Erythroblast (primary cell): ENCODE measurements at regions not wholly inside any gene's neighbourhood (a gene's known extent, or its start where the extent isn't known, plus 50 kb on each side); places are given as distances from the start of the nearest gene placed in this dataset.

ENCODE experiments used
- DNase-seq, 2 experiments: peaks; one replicate each; lab custom pipeline; 2025; lab: John Stamatoyannopoulos, UW
- GATA1 ChIP-seq: IDR thresholded peaks from 2 replicates; pipeline ENCODE4 v1.6.1; 2011; ENCODE audit warnings: low read depth, mild to moderate bottlenecking, control low read depth, low read length, moderate library complexity
- POLR2A ChIP-seq: IDR thresholded peaks from 2 replicates; pipeline ENCODE4 v1.6.1; 2011; ENCODE audit warnings: mild to moderate bottlenecking, low read length

DNA sequence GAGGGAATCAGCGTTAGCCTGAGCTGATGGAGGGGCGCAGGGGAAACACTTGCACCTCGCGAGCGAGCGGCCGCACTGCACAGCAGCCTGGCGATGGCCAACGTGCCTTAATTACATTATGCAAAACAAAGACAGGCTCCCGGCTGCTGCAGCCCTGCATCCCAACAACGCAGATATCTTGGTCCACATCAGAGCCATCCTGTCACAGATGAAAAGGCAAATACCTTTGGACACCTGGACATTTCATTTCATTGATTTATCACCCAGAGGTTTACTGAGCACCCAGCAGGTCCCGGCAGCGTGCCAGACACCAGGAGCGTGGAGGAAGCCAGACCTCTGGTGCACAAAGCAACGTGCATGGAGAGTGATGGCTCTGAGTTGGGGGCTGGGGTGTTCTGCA, 843.0 kb downstream of the TBC1D22A start:
- no peak for DNase-seq
- no peak for TF ChIP-seq POLR2A
- TF ChIP-seq GATA1, result no peak

DNA sequence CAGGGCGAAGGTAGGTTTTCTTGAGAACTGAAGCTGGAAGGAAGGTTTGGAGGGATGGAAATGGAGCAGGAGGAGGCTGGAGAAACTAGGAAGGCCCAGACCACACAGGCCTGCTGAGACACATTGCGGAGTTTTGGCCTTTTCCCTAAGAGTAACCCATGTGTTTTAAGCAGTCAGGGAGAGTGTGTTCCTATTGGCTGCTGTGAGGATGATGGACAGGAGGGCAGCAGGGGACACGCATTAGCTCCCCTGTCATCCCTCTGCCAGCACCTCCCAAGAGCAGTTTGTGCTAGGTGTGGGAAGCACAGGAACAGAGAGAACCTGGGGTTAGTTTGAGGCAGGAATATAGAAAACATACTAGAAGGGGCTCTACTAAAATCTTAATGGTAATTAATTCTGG, 842.1 kb downstream of the TBC1D22A start:
- DNase-seq, result no peak
- TF ChIP-seq GATA1 (no peak), POLR2A (no peak)

DNA sequence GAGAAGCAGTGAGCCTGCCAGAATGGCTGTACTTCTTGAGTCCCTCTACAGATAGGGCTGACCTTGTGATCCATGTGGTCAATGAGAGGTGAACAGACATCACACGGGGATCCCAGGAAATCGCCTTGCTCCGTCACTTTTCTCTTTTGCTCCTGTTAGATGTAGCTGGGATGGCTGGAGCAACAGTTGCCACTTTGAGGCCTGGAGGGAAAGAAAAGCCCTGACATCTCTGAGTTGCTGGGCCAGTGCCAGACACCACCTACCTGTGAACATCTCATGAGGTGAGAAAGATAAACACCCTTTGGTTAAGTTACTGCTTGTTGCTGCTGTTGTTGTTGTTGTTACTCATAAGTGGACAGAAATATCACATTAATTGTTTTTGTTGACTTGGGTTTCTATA, 840.3 kb downstream of the TBC1D22A start:
- DNase-seq, result no peak
- TF ChIP-seq GATA1, result no peak

DNA sequence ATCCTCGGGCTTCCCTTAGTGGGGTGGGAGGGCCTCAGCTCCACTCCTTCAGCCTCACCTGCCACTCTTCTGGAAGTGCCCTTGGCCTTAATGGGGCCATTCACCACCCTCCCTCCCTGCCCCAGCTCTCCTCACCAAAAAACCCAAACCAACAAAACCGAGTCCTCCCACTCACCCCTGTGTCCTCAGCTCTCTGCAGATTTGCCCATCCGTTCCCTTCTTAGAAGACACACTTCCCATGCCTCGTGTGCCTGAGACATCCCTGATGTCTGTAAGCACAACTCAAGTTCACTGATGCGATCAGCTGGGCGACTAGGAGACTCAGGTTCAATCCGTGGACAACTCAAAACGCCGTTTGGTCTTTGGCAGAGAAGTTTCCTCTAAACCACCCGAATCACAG, 839.2 kb downstream of the TBC1D22A start:
- TF ChIP-seq GATA1, result no peak
- no peak for TF ChIP-seq POLR2A

DNA sequence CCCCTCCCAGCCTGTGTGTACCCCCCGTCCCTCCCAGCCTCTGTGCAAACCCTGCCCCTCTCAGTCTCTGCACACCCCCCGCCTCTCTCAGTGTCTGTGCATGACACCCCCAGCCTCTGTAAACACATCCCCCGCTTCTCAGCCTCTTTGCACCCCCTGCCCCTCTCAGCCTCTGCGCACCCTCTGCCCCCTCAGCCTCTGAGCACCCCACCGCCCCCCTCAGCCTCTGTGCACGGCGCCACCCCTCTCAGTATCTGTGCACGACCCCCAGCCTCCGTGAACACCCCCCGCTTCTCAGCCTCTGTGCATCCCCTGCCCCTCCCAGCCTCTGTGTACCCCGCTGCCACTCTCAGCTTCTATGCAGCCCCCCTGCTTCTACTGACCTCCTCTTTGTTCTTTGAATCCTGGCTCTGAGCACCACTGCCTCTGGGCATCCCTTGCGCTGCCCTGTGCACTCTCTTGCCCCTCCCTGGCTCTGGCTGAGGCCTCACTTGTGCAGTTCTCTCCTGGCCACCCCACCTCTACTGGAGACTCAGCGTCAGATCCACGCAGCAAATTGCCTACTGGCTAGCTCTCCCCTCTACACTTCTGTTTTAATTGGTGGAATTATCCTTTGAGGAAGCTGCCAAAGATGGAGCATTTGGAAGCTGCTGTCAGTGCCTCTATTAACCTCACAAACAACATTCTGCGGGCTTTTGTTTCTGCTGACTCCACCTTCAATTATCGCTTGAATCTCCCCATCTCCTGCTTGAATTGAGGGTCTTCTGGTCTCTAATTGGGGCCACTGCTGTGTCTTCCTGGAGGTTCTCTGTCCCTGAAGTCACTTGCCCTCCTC, 838.6 kb downstream of the TBC1D22A start:
- no peak for DNase-seq

More for the DNA sequence above, 839.2 kb downstream of the TBC1D22A start:
- no peak for DNase-seq

DNA sequence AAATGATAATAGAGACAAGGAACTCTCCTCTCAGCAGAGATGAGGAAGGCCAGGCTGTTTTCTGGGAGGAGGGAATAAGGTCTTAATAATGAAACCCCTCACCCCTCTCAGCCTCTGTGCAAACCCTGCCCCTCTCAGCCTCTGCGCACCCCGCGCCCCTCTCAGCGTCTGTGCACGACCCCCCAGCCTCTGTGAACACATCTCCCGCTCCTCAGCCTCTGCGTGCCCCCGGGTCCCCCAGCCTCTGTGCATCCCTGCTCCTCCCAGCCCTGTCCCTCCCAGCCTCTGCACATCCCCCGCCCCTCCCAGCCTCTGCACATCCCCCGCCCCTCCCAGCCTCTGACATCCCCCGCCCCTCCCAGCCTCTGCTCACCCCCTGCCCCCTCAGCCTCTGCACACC, 837.8 kb downstream of the TBC1D22A start:
- no peak for DNase-seq
- TF ChIP-seq POLR2A, result no peak
- TF ChIP-seq GATA1, result no peak

More for the DNA sequence above, 838.6 kb downstream of the TBC1D22A start:
- TF ChIP-seq POLR2A, result no peak
- no peak for TF ChIP-seq GATA1

DNA sequence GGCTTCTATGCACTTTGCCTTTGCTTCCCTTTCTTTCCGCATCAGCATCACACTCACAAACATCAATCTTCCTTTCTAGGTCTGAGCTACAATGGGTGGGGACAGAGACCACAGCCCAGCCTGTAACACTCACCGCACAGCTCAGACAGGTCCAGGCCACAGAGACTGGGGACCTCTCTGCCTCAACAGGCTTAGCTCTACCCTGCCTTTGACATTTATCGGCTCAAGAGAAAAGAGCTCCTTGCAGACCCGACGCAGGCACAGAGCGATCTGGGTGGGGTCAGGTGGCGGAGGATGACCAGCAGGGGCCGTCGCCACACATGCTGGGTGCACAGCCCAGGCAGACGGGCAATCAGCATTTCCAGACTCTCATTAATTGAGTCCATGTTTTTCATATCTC, 837.3 kb downstream of the TBC1D22A start:
- no peak for TF ChIP-seq POLR2A
- TF ChIP-seq GATA1, result no peak
- no peak for DNase-seq

DNA sequence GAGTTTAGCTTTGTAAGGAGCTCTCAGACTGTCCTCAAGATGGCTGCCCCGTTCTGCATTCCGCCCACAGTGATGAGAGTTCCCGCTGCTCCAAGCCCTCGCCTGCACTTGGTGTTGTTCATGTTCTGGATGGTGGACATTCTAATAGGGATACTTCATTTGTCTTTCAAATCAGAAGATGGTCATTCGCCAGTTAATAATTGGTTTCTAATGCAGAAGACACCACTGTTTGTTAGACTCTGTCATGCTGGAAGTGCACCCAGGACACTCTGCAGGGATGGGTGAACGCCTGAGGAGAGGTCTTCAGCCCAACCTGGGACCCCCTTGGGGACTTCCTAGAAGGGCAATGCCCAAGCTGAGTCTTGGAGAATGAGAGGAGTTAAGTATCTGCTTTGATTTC, 836.4 kb downstream of the TBC1D22A start:
- DNase-seq, result no peak
- no peak for TF ChIP-seq POLR2A
- TF ChIP-seq GATA1, result no peak

DNA sequence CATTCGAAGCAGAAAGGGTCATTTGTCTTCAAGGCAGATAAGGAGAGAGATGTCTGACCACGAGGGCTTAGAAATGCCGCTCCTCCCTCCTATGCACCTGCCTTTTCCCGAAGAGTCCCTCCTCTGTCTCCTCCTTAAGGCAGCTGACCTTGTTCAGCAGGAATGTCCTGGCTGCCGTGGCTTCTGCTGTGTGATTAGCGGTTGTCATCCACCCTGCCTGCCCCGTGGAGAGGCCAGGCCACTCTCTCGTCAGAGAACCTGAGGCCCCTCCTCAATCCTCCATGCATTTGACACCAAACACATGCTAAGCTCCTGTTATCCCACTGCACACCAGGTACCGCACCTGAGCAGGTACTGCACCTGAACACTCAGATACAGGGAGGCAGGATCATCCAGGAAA, 834.6 kb downstream of the TBC1D22A start:
- no peak for DNase-seq

DNA sequence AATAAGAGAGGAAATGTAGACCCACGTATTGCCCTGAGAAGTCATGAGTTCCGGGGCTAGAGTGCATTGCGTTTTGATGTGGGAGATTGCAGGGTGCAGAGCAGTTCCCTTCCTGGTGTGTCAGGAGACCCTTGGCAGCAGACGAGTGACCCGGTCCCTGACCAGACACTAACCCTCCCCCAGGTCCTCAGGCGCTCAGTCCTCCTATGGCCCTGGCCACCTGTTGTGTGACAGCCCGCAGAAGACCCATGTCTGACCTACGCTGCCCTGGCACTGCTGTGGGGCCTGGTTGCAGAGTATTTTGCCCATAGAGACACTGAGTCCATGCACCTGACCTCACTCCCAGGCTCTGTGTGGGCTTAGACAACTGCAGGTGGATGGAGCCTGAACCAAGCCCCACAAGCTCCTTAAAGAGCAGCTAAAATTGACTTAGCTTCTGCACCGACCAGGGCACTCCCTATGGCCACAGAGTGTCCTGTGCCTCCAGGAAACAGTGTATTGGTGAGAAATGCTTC, 833.8 kb downstream of the TBC1D22A start:
- no peak for DNase-seq
- TF ChIP-seq GATA1, result no peak
- no peak for TF ChIP-seq POLR2A

More for the DNA sequence above, 834.6 kb downstream of the TBC1D22A start:
- TF ChIP-seq POLR2A (no peak), GATA1 (no peak)

DNA sequence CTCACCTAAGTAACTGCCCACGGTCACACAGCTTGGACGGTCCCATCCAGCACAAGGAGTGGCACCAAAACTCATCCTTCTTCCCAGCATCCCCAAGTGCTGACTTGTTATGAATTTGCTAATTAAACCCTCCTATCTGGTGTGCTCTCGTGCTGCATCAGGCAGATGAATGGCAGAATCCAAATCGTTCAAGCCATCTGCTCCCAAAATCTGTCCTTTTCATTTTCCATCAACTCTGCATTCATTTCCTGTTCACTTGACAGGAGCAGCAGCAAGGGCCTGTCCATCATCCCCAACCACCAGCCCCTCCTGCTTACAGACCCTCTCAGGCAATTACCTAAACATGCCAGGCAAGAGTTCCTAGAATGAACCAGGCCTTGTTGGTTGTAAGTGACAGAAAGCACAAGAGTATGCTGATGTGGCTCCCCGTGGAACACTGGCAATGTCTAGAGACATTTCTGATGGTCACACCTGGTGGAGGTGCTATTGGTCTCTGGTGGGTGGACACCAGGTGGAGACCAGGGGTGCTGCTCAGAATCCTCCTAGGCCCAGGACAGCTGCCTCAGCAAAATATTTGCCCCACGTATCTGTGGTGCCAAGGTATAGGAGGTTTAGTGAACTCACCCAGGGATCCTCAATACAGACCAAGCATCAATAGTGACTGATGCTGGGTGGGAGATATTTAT, 832.5 kb downstream of the TBC1D22A start:
- DNase-seq, result no peak
- TF ChIP-seq POLR2A, result no peak
- TF ChIP-seq GATA1, result no peak

DNA sequence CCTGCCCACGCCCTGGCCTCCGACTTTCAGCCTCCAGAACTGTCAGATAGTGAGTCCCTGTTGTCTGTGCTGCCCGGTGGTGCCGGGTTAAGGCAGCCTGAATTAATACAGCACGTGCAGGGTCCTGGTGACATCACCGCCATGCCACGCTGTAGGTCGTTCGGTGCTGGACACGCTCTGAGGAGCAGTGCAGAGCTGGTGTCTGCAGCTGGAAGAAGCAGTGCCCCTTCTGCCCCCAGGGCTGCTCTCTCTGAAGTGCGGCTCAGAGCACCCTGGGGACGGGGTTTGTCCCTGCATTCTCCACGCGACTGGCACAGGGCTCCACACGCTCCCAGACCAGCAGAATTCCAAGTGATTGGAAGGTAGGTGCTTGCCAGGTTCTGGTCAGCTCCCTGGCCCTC, 831.5 kb downstream of the TBC1D22A start:
- TF ChIP-seq POLR2A (no peak), GATA1 (no peak)
- no peak for DNase-seq

DNA sequence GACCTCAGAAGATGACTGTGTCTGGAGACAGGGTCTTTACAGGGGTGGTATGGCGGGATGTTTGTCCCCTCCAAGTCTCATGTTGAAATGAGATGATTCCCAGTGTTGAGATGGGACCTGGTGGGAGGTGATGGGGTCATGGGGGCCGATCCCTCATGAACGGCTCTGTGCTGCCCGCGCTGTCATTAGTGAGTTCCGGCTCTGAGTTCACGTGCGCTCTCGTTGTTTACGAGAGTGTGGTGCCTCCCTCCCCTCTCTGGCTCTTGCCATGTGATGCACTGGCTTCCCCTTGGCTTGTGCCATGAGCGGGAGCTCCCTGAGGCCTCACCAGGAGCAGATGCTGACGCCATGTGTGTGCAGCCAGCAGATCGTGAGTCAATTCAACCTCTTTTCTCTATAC, 830.8 kb downstream of the TBC1D22A start:
- DNase-seq, result no peak
- no peak for TF ChIP-seq GATA1
- TF ChIP-seq POLR2A, result no peak

DNA sequence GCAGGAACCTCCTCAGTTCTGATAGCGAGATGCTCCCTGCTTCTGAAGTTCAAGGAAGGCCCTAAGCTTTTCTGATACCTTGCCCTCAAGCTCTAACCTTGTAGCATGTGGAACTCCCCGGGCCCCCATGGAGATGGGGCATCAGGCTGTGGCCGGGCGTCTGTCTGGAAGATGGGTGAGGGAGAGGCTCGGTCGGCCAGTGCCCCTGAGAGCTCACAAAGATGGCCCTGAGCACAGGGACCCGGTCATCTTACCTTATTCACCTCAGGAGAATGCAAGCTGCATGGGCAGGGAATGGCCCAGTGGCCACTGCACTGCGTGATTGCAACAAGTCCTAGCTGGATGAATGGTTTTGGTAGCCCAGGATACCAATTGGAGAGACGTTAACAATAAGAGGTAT, 830.3 kb downstream of the TBC1D22A start:
- TF ChIP-seq GATA1 (no peak), POLR2A (no peak)
- no peak for DNase-seq

DNA sequence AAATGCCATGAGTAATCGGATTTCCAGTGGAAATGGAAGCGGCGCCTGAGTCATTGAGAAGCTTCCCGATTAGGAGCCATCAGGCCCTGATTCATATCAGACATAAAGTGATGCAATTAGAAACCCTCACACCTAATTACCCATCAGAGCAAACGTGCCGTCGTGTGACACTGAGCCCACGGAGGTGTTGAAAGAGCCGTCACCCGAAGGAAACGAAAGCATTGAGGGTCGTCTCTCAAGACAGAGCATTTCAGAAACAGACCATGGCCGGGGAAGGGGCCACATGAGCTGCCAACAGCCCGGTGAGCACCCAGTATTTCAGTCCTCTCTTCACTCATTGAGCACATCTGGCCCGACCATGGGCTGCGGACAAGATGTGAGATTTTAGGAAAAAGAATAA, 829.3 kb downstream of the TBC1D22A start:
- TF ChIP-seq POLR2A (no peak), GATA1 (no peak)

DNA sequence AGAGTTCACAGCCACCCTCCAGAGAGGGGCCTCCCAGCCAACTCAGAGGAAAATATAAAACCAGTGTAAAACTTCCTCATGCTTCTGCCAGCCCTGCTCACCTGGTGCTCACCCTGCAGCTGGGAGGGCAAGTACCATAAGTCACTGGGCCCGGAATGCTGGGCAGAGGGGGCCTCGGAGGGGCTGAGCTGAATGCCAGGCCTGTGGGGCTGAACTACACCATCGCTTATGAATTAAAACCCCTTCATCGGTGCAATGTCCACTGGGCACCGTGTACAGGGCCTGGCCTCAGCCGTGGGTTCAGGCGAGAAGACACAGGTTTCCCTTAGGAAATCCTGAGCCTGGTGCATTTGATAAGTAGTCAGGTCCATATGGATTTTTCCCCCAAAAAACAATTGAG, 828.6 kb downstream of the TBC1D22A start:
- no peak for DNase-seq
- no peak for TF ChIP-seq POLR2A
- no peak for TF ChIP-seq GATA1

More for the DNA sequence above, 829.3 kb downstream of the TBC1D22A start:
- no peak for DNase-seq
